ENCODE measurements at regions not wholly inside any gene's neighbourhood (a gene's known extent, or its start where the extent isn't known, plus 50 kb on each side); places are given as distances from the start of the nearest gene placed in this dataset.

- H3K27ac Mint-ChIP-seq: no peak overlapping the region
- no peak for DNase-seq
- no peaks in the 10 kb centered on the region for H3K4me1 Mint-ChIP-seq (ENCODE audit: low read depth)
- no peaks in the 10 kb centered on the region; the same call in none of the 2 replicates for H3K27me3 Mint-ChIP-seq (ENCODE audit: insufficient read depth)
- TF ChIP-seq, protein P1, sequence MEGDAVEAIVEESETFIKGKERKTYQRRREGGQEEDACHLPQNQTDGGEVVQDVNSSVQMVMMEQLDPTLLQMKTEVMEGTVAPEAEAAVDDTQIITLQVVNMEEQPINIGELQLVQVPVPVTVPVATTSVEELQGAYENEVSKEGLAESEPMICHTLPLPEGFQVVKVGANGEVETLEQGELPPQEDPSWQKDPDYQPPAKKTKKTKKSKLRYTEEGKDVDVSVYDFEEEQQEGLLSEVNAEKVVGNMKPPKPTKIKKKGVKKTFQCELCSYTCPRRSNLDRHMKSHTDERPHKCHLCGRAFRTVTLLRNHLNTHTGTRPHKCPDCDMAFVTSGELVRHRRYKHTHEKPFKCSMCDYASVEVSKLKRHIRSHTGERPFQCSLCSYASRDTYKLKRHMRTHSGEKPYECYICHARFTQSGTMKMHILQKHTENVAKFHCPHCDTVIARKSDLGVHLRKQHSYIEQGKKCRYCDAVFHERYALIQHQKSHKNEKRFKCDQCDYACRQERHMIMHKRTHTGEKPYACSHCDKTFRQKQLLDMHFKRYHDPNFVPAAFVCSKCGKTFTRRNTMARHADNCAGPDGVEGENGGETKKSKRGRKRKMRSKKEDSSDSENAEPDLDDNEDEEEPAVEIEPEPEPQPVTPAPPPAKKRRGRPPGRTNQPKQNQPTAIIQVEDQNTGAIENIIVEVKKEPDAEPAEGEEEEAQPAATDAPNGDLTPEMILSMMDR (IDR thresholded peaks at IDR 0.05): no peak
- H3K36me3 Mint-ChIP-seq (ENCODE audit: low read depth): peaks cover 5% of the 10 kb centered on the region
- H3K9me3 Mint-ChIP-seq: peaks cover 66% of the 10 kb centered on the region
- no peak overlapping the region for H3K4me3 Mint-ChIP-seq
Observed at GRCh38 chr15:61314427-61314826, 85.3 kb upstream of the RORA start.

DNA sequence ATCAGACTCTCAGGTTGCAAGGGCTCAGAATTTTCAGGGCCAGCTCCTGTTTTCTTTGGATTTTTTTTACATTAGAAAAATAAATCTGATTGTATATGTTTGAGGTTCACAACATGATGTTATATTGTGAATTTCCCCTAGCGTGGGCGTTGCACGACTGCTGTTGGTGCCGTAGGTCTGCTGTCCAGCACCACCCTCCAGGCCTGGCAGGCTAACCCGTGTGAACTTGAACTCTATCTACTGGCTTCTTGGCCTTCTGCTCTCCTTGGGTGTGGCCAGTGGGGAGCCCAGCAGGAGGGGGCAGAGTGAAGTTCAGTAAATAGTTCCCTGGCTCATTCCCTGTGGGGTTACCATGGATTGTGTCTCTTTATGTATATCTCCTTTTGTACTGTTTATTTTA is 80.5 kb upstream of the RORA start:
- TF ChIP-seq, protein P1 (IDR thresholded peaks at IDR 0.05): no peak
- Mint-ChIP-seq H3K4me1 (ENCODE audit: low read depth) (no peaks in the 10 kb centered on the region), H3K9me3 (peaks cover 33% of the 10 kb centered on the region), H3K27me3 (ENCODE audit: insufficient read depth) (no peaks in the 10 kb centered on the region; the same call in 1 of the 2 replicates), H3K27ac (no peak overlapping the region), H3K36me3 (ENCODE audit: low read depth) (no peaks in the 10 kb centered on the region; the same call in 1 of the 2 replicates), H3K4me3 (no peak overlapping the region)
- DNase-seq: no peak

GRCh38 chr15:61309031-61309511 is 80.0 kb upstream of the RORA start:
- no peak overlapping the region for H3K27ac Mint-ChIP-seq
- H3K4me3 Mint-ChIP-seq: no peak overlapping the region
- H3K36me3 Mint-ChIP-seq (ENCODE audit: low read depth): no peaks in the 10 kb centered on the region; the same call in 1 of the 2 replicates
- DNase-seq: no peak
- peaks cover 32% of the 10 kb centered on the region for H3K9me3 Mint-ChIP-seq
- no peaks in the 10 kb centered on the region; the same call in 1 of the 2 replicates for H3K27me3 Mint-ChIP-seq (ENCODE audit: insufficient read depth)
- TF ChIP-seq, protein P1 (IDR thresholded peaks at IDR 0.05): no peak
- no peaks in the 10 kb centered on the region for H3K4me1 Mint-ChIP-seq (ENCODE audit: low read depth)

GRCh38 chr15:61308437-61308836 is 79.3 kb upstream of the RORA start:
- H3K27me3 Mint-ChIP-seq (ENCODE audit: insufficient read depth): no peaks in the 10 kb centered on the region; the same call in 1 of the 2 replicates
- no peak overlapping the region for H3K4me3 Mint-ChIP-seq
- no peaks in the 10 kb centered on the region; the same call in 1 of the 2 replicates for H3K36me3 Mint-ChIP-seq (ENCODE audit: low read depth)
- TF ChIP-seq, protein P1 (IDR thresholded peaks at IDR 0.05): no peak
- H3K9me3 Mint-ChIP-seq: peaks cover 27% of the 10 kb centered on the region
- no peak overlapping the region for H3K27ac Mint-ChIP-seq
- no peaks in the 10 kb centered on the region for H3K4me1 Mint-ChIP-seq (ENCODE audit: low read depth)
- no peak for DNase-seq

- no peak for DNase-seq
- H3K9me3 Mint-ChIP-seq: peaks cover 20% of the 10 kb centered on the region
- no peaks in the 10 kb centered on the region; the same call in 1 of the 2 replicates for H3K36me3 Mint-ChIP-seq (ENCODE audit: low read depth)
- TF ChIP-seq, protein P1 (IDR thresholded peaks at IDR 0.05): no peak
- no peaks in the 10 kb centered on the region for H3K4me1 Mint-ChIP-seq (ENCODE audit: low read depth)
- no peaks in the 10 kb centered on the region; the same call in 1 of the 2 replicates for H3K27me3 Mint-ChIP-seq (ENCODE audit: insufficient read depth)
- no peak overlapping the region for H3K4me3 Mint-ChIP-seq
- H3K27ac Mint-ChIP-seq: no peak overlapping the region
Observed at GRCh38 chr15:61307474-61307873, 78.4 kb upstream of the RORA start.

Measured in HFFc6 (cell line).